ENCODE measurements at regions not wholly inside any gene's neighbourhood (a gene's known extent, or its start where the extent isn't known, plus 50 kb on each side); places are given as distances from the start of the nearest gene placed in this dataset.
A peak's percentile ranks its signal among the peaks of the same experiment; 100 is the strongest.

GRCh38 chr1:51025374-51025773 lies 55.3 kb downstream of the CDKN2C start:
- Histone ChIP-seq H3K27ac (ENCODE audit: low read length) (no peak overlapping the region), H3K9me3 (replicated peaks; ENCODE audit: control insufficient read depth, low read depth, low read length) (no peaks in the 10 kb centered on the region), H3K4me3 (ENCODE audit: low read length) (no peak overlapping the region), H3K36me3 (ENCODE audit: control insufficient read depth, insufficient read depth, low read length) (no peaks in the 10 kb centered on the region), H3K27me3 (ENCODE audit: control insufficient read depth, insufficient read depth, low read length) (no peaks in the 10 kb centered on the region), H3K4me1 (ENCODE audit: control insufficient read depth, insufficient read depth, low read length) (no peaks in the 10 kb centered on the region)
- no CpG with 5 or more reads among the region's 2 CpGs for WGBS (ENCODE audit: insufficient coverage)
- no peak for DNase-seq

GRCh38 chr1:51032936-51033335 lies 62.9 kb downstream of the CDKN2C start:
- Histone ChIP-seq H3K36me3 (ENCODE audit: control insufficient read depth, insufficient read depth, low read length) (no peaks in the 10 kb centered on the region), H3K27ac (ENCODE audit: low read length) (no peak overlapping the region), H3K4me1 (ENCODE audit: control insufficient read depth, insufficient read depth, low read length) (no peaks in the 10 kb centered on the region), H3K27me3 (ENCODE audit: control insufficient read depth, insufficient read depth, low read length) (no peaks in the 10 kb centered on the region), H3K4me3 (ENCODE audit: low read length) (no peak overlapping the region), H3K9me3 (replicated peaks; ENCODE audit: control insufficient read depth, low read depth, low read length) (no peaks in the 10 kb centered on the region)
- 90% methylated on average over 2 of the region's 8 CpGs for WGBS (ENCODE audit: insufficient coverage)
- DNase-seq: no peak

- H3K27me3 ChIP-seq (ENCODE audit: control insufficient read depth, insufficient read depth, low read length): no peaks in the 10 kb centered on the region
- no peak for DNase-seq
- no peaks in the 10 kb centered on the region for H3K4me1 ChIP-seq (ENCODE audit: control insufficient read depth, insufficient read depth, low read length)
- WGBS (ENCODE audit: insufficient coverage): 87% methylated on average over 2 of the region's 3 CpGs
- H3K27ac ChIP-seq (ENCODE audit: low read length): no peak overlapping the region
- no peaks in the 10 kb centered on the region for H3K36me3 ChIP-seq (ENCODE audit: control insufficient read depth, insufficient read depth, low read length)
- no peaks in the 10 kb centered on the region for H3K9me3 ChIP-seq (replicated peaks; ENCODE audit: control insufficient read depth, low read depth, low read length)
- H3K4me3 ChIP-seq (ENCODE audit: low read length): no peak overlapping the region
These were observed 57.8 kb upstream of the C1orf185 start for GRCh38 chr1:51044199-51044598.

GRCh38 chr1:51044834-51045233 lies 57.2 kb upstream of the C1orf185 start:
- no CpG with 5 or more reads among the region's 4 CpGs for WGBS (ENCODE audit: insufficient coverage)
- Histone ChIP-seq H3K9me3 (replicated peaks; ENCODE audit: control insufficient read depth, low read depth, low read length) (no peaks in the 10 kb centered on the region), H3K27ac (ENCODE audit: low read length) (no peak overlapping the region), H3K36me3 (ENCODE audit: control insufficient read depth, insufficient read depth, low read length) (no peaks in the 10 kb centered on the region), H3K4me1 (ENCODE audit: control insufficient read depth, insufficient read depth, low read length) (no peaks in the 10 kb centered on the region), H3K4me3 (ENCODE audit: low read length) (no peak overlapping the region), H3K27me3 (ENCODE audit: control insufficient read depth, insufficient read depth, low read length) (no peaks in the 10 kb centered on the region)
- DNase-seq: peak; percentile 8

GRCh38 chr1:51048021-51048420 lies 54.0 kb upstream of the C1orf185 start:
- H3K27ac ChIP-seq (ENCODE audit: low read length): no peak overlapping the region
- no peak overlapping the region for H3K4me3 ChIP-seq (ENCODE audit: low read length)
- H3K9me3 ChIP-seq (replicated peaks; ENCODE audit: control insufficient read depth, low read depth, low read length): no peaks in the 10 kb centered on the region
- no peaks in the 10 kb centered on the region for H3K36me3 ChIP-seq (ENCODE audit: control insufficient read depth, insufficient read depth, low read length)
- WGBS (ENCODE audit: insufficient coverage): no CpG with 5 or more reads among the region's 1 CpG
- no peaks in the 10 kb centered on the region for H3K27me3 ChIP-seq (ENCODE audit: control insufficient read depth, insufficient read depth, low read length)
- DNase-seq: no peak
- H3K4me1 ChIP-seq (ENCODE audit: control insufficient read depth, insufficient read depth, low read length): no peaks in the 10 kb centered on the region

GRCh38 chr1:51048670-51049069 lies 53.4 kb upstream of the C1orf185 start:
- WGBS (ENCODE audit: insufficient coverage): no CpG with 5 or more reads among the region's 2 CpGs
- no peak for DNase-seq
- no peaks in the 10 kb centered on the region for H3K9me3 ChIP-seq (replicated peaks; ENCODE audit: control insufficient read depth, low read depth, low read length)
- H3K27me3 ChIP-seq (ENCODE audit: control insufficient read depth, insufficient read depth, low read length): no peaks in the 10 kb centered on the region
- no peak overlapping the region for H3K4me3 ChIP-seq (ENCODE audit: low read length)
- no peaks in the 10 kb centered on the region for H3K36me3 ChIP-seq (ENCODE audit: control insufficient read depth, insufficient read depth, low read length)
- H3K27ac ChIP-seq (ENCODE audit: low read length): no peak overlapping the region
- no peaks in the 10 kb centered on the region for H3K4me1 ChIP-seq (ENCODE audit: control insufficient read depth, insufficient read depth, low read length)
